ENCODE measurements at regions not wholly inside any gene's neighbourhood (a gene's known extent, or its start where the extent isn't known, plus 50 kb on each side); places are given as distances from the start of the nearest gene placed in this dataset.

DNA sequence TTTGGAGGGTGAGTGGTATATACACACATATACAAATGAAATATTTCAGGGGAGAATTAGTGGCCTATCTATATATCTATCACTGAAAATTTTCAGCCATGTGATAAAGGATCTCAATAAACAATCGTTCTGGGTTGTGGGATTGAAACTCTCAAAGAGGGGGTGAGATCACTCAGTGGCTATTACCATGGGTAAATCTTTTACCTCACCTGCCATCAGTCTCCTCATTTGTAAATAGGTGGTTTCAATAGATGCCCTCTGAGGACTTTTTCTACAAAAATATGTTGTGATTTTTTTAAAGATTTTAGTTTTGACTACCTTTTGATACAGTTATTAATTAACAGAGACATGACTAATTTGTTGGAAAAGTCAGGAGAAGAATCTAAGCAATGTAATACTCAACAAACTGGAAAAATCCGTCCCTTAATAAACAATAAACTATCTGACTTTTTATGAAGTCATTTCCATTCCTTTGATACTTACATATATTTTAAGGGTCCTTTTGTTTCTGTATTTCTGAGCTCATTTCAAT lies 192.8 kb downstream of the MAD2L1 start:
- Histone ChIP-seq H3K4me1 (peaks cover 0 to 11% of the 10 kb centered on the region in 2 donors), H3K4me3 (no peak overlapping the region), H3K36me3 (no peaks in the 10 kb centered on the region), H3K27me3 (no peaks in the 10 kb centered on the region), H3K9me3 (no peaks in the 10 kb centered on the region), H3K27ac (no peak overlapping the region)
- intact Hi-C loops (cut with DNase I): no loop called here
- no peak for TF ChIP-seq CTCF (IDR thresholded peaks at IDR 0.05)
- no peak for DNase-seq (ENCODE audit: low spot score in 2 of 2)

- Histone ChIP-seq H3K27me3 (no peaks in the 10 kb centered on the region), H3K36me3 (no peaks in the 10 kb centered on the region), H3K4me1 (peaks cover 0 to 11% of the 10 kb centered on the region in 2 donors), H3K9me3 (no peaks in the 10 kb centered on the region), H3K4me3 (no peak overlapping the region), H3K27ac (no peak overlapping the region)
- intact Hi-C loops (cut with DNase I): no loop called here
- no peak for DNase-seq (ENCODE audit: low spot score in 2 of 2)
- TF ChIP-seq CTCF (IDR thresholded peaks at IDR 0.05): no peak
Observed at GRCh38 chr4:119873132-119873531, 193.5 kb downstream of the MAD2L1 start.

GRCh38 chr4:119872371-119873016 lies 194.2 kb downstream of the MAD2L1 start:
- Histone ChIP-seq H3K36me3 (no peaks in the 10 kb centered on the region), H3K27ac (peak overlapping the region in 1 of 2 donors; percentile 9), H3K9me3 (no peaks in the 10 kb centered on the region), H3K4me1 (peaks cover 0 to 11% of the 10 kb centered on the region in 2 donors), H3K4me3 (no peak overlapping the region), H3K27me3 (no peaks in the 10 kb centered on the region)
- intact Hi-C loops (cut with DNase I): no loop called here
- no peak for DNase-seq (ENCODE audit: low spot score in 2 of 2)
- no peak for TF ChIP-seq CTCF (IDR thresholded peaks at IDR 0.05)

DNA sequence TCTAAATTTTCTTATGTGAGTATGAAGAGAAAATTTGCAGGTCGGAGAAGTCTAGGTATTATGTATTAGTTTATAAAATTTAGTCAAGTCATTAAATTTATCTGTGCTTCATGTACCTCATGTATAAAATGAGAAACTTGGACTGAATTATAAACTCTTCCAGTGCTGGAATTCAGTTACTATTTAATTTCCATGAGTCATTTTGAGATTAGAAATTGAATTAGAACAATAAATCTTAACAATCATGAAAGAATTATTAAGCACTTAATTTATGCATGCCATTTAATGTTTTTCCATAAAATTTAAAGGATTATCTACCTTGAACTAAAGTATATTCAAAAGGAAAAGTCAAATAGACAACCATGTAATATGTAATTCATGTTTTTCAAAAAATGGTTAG lies 195.8 kb downstream of the MAD2L1 start:
- TF ChIP-seq CTCF (IDR thresholded peaks at IDR 0.05): no peak
- H3K27me3 ChIP-seq: no peaks in the 10 kb centered on the region
- DNase-seq (ENCODE audit: low spot score in 2 of 2): no peak
- peaks cover 0 to 16% of the 10 kb centered on the region in 2 donors for H3K4me1 ChIP-seq
- no peaks in the 10 kb centered on the region for H3K36me3 ChIP-seq
- no peaks in the 10 kb centered on the region for H3K9me3 ChIP-seq
- intact Hi-C loops (cut with DNase I): no loop called here
- H3K4me3 ChIP-seq: no peak overlapping the region
- H3K27ac ChIP-seq: peak overlapping the region in 1 of 2 donors; percentile 9

- TF ChIP-seq CTCF (IDR thresholded peaks at IDR 0.05): no peak
- Histone ChIP-seq H3K27ac (peak overlapping the region; percentile 74 to 78), H3K9me3 (no peaks in the 10 kb centered on the region), H3K27me3 (no peaks in the 10 kb centered on the region), H3K4me1 (peaks cover 0 to 22% of the 10 kb centered on the region in 2 donors), H3K36me3 (no peaks in the 10 kb centered on the region), H3K4me3 (no peak overlapping the region)
- no peak for DNase-seq (ENCODE audit: low spot score in 2 of 2)
- intact Hi-C loops (cut with DNase I): loop anchor here (2.0 to 5.0 kb wide), 3 partner anchors 31 to 237 kb away; partner anchors contain the start of gene PDE5A
Observed at GRCh38 chr4:119865789-119866188, 200.9 kb downstream of the MAD2L1 start.
